Globus pallidus (tissue), 1 donor: ENCODE measurements at regions not wholly inside any gene's neighbourhood (a gene's known extent, or its start where the extent isn't known, plus 50 kb on each side); places are given as distances from the start of the nearest gene placed in this dataset.
"Not testable (repeated sequence)": the region's sequence is repeated elsewhere in the genome, so short reads cannot be mapped to it uniquely, and the experiment has no call there.

Experiments
- DNase-seq: peaks from one replicate; pipeline ENCODE4 v3.0.0-alpha.2; 2015; ENCODE audit warnings: low spot score

GRCh38 chr11:23151819-23152218, 291.5 kb upstream of the CCDC179 start:
- DNase-seq, result no peak

GRCh38 chr11:23155503-23155902, 295.2 kb upstream of the CCDC179 start:
- DNase-seq, result no peak

GRCh38 chr11:23164022-23164421, 303.7 kb upstream of the CCDC179 start:
- DNase-seq, result no peak

GRCh38 chr11:23166376-23166775, 306.1 kb upstream of the CCDC179 start:
- DNase-seq, result no peak

- no peak for DNase-seq
Observed at GRCh38 chr11:23179609-23180008, 319.3 kb upstream of the CCDC179 start.

GRCh38 chr11:23181022-23181807, 320.9 kb upstream of the CCDC179 start:
- no peak for DNase-seq

- DNase-seq, result no peak
Observed at GRCh38 chr11:23192256-23192655, 332.0 kb upstream of the CCDC179 start.

GRCh38 chr11:23201936-23202522, 341.8 kb upstream of the CCDC179 start:
- DNase-seq, result no peak

- DNase-seq, result no peak
Observed at GRCh38 chr11:23202611-23203010, 342.3 kb upstream of the CCDC179 start.

GRCh38 chr11:23205156-23205871, 345.0 kb upstream of the CCDC179 start:
- no peak for DNase-seq

- no peak for DNase-seq
Observed at GRCh38 chr11:23206741-23207336, 346.6 kb upstream of the CCDC179 start.

GRCh38 chr11:23211221-23211620, 350.9 kb upstream of the CCDC179 start:
- DNase-seq, result no peak

- DNase-seq, result no peak
Observed at GRCh38 chr11:23212807-23213206, 352.5 kb upstream of the CCDC179 start.

- DNase-seq, result no peak
Observed at GRCh38 chr11:23217072-23217471, 356.8 kb upstream of the CCDC179 start.

- not testable (repeated sequence) for DNase-seq
Observed at GRCh38 chr11:23220086-23220485, 359.8 kb upstream of the CCDC179 start.

GRCh38 chr11:23221366-23221765, 361.1 kb upstream of the CCDC179 start:
- DNase-seq, result no peak

GRCh38 chr11:23226331-23227077, 366.2 kb upstream of the CCDC179 start:
- DNase-seq, result no peak

GRCh38 chr11:23227078-23227445, 366.8 kb upstream of the CCDC179 start:
- no peak for DNase-seq

- no peak for DNase-seq
Observed at GRCh38 chr11:23232652-23233051, 372.4 kb upstream of the CCDC179 start.

GRCh38 chr11:23233075-23233474, 372.8 kb upstream of the CCDC179 start:
- DNase-seq, result no peak

- no peak for DNase-seq
Observed at GRCh38 chr11:23236826-23237555, 376.7 kb upstream of the CCDC179 start.
